ENCODE measurements at regions not wholly inside any gene's neighbourhood (a gene's known extent, or its start where the extent isn't known, plus 50 kb on each side); places are given as distances from the start of the nearest gene placed in this dataset.

DNA sequence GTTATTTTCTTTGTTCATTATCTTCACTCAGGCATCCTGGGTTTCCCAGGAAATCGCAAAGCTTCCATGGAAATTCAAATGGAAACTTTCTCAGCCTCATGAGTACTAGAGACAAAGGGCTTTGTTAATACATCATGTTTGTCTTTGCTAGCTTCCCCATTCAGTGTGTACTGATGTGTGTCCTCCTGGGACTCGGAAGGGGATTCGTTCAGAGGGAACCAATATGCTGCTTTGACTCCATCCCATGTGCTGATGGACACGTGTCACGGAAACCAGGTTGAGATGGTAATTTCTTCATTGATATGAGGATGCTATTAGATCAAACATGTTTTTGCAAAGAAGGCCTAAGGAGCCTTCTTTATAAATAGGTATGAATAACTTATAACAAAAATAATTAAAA is 87.0 kb upstream of the KCNAB1 start:
- TF ChIP-seq, protein P1, sequence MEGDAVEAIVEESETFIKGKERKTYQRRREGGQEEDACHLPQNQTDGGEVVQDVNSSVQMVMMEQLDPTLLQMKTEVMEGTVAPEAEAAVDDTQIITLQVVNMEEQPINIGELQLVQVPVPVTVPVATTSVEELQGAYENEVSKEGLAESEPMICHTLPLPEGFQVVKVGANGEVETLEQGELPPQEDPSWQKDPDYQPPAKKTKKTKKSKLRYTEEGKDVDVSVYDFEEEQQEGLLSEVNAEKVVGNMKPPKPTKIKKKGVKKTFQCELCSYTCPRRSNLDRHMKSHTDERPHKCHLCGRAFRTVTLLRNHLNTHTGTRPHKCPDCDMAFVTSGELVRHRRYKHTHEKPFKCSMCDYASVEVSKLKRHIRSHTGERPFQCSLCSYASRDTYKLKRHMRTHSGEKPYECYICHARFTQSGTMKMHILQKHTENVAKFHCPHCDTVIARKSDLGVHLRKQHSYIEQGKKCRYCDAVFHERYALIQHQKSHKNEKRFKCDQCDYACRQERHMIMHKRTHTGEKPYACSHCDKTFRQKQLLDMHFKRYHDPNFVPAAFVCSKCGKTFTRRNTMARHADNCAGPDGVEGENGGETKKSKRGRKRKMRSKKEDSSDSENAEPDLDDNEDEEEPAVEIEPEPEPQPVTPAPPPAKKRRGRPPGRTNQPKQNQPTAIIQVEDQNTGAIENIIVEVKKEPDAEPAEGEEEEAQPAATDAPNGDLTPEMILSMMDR (IDR thresholded peaks at IDR 0.05; ENCODE audit: insufficient read depth, low read length, poor library complexity, severe bottlenecking), result no peak
- no peak for TF ChIP-seq EZH2phosphoT487 (conservative IDR thresholded peaks at IDR 0.05; ENCODE audit: low read length)

All from SU-DHL-6 (cell line).